Esophagus muscularis mucosa (tissue), 3 donors: ENCODE measurements at regions not wholly inside any gene's neighbourhood (a gene's known extent, or its start where the extent isn't known, plus 50 kb on each side); places are given as distances from the start of the nearest gene placed in this dataset.

Source experiments
- CTCF ChIP-seq, 3 experiments: fragments of 200-600 bp in 2 of 3; fragments of 450-650 bp in 1 of 3; sonication (generic) in 2 of 3; IDR thresholded peaks; one replicate each; pipeline ENCODE4 v1.5.1; 2017 to 2019; ENCODE audit warnings: antibody characterized with exemption in 3 of 3, mild to moderate bottlenecking in 2 of 3, moderate library complexity in 1 of 3
- POLR2A ChIP-seq: fragments of 450-650 bp; IDR thresholded peaks from one replicate; pipeline ENCODE4 v1.6.1; 2017; ENCODE audit warnings: antibody characterized with exemption, moderate library complexity, mild to moderate bottlenecking, low read depth

GRCh38 chr6:22471746-22472145 is 97.6 kb upstream of the HDGFL1 start:
- TF ChIP-seq POLR2A (no peak), CTCF (IDR thresholded peaks at IDR 0.05) (no peak)
